SK-N-SH (cell line): ENCODE measurements at regions not wholly inside any gene's neighbourhood (a gene's known extent, or its start where the extent isn't known, plus 50 kb on each side); places are given as distances from the start of the nearest gene placed in this dataset.

Experiments used
- CTCF ChIP-seq: fragments of 200-600 bp; sonication (generic); IDR thresholded peaks from 2 replicates; pipeline ENCODE4 v1.6.1; 2017; ENCODE audit warnings: antibody characterized with exemption, mild to moderate bottlenecking, moderate library complexity
- EP300 ChIP-seq, 2 experiments: IDR thresholded peaks; 2 replicates each; pipeline versions ENCODE4 v1.4.0 to v1.6.1; 2012; ENCODE audit warnings: borderline replicate concordance in 1 of 2, low read depth in 1 of 2, low read length in 1 of 2
- FOXJ3 ChIP-seq: sonication (generic); formaldehyde crosslinking; IDR thresholded peaks from 2 replicates; pipeline ENCODE4 v1.5.1; 2020; ENCODE audit warnings: mild to moderate bottlenecking, missing genetic modification reagents
- POLR2AphosphoS5 ChIP-seq: IDR thresholded peaks from 2 replicates; pipeline ENCODE4 v1.6.1; 2012; ENCODE audit warnings: low read depth, low read length
- RAD21 ChIP-seq: IDR thresholded peaks from 2 replicates; pipeline ENCODE4 v1.6.1; 2012; ENCODE audit warnings: mild to moderate bottlenecking, low read length
- RCOR1 ChIP-seq: fragments of 150-350 bp; IDR thresholded peaks from 2 replicates; pipeline ENCODE4 v1.6.1; 2017; ENCODE audit warnings: antibody characterized with exemption, low read length
- REST ChIP-seq: IDR thresholded peaks from 2 replicates; pipeline ENCODE4 v1.6.1; 2012; ENCODE audit warnings: mild to moderate bottlenecking, low read depth, low read length, moderate library complexity
- TAF1 ChIP-seq: IDR thresholded peaks from 2 replicates; pipeline ENCODE4 v1.6.1; 2012; ENCODE audit warnings: low read depth, mild to moderate bottlenecking, low read length, moderate library complexity, borderline replicate concordance
- TEAD4 ChIP-seq: IDR thresholded peaks from 2 replicates; pipeline ENCODE4 v1.4.0; 2012; ENCODE audit warnings: mild to moderate bottlenecking, borderline replicate concordance; ENCODE audit not compliant: insufficient read depth
- USF2 ChIP-seq: fragments of 150-350 bp; IDR thresholded peaks from 2 replicates; pipeline ENCODE4 v1.6.1; 2017; ENCODE audit warnings: antibody characterized with exemption, low read length, low read depth, borderline replicate concordance
- YY1 ChIP-seq: IDR thresholded peaks from 2 replicates; pipeline ENCODE4 v1.4.0; 2012; ENCODE audit warnings: low read depth, mild to moderate bottlenecking

GRCh38 chr3:3599016-3599415 is 200.2 kb upstream of the LRRN1 start:
- TF ChIP-seq USF2 (no peak), RAD21 (no peak), CTCF (no peak), FOXJ3 (CRISPR knock-in tag) (no peak), TEAD4 (no peak), EP300 (IDR thresholded peaks at IDR 0.05; ENCODE audit: borderline replicate concordance in 1 of 2, low read depth in 1 of 2, low read length in 1 of 2) (no peak), RCOR1 (no peak), POLR2AphosphoS5 (no peak), YY1 (no peak), REST (no peak), TAF1 (no peak)
